GM23338 (cell line): ENCODE measurements at regions not wholly inside any gene's neighbourhood (a gene's known extent, or its start where the extent isn't known, plus 50 kb on each side); places are given as distances from the start of the nearest gene placed in this dataset.

Experiments used
- ATAC-seq: fragments of 200-7000 bp; cut with Tn5 transposase; 3 replicates; pipeline ENCODE4 v1.9.1; 2020
- DNase-seq: peaks from one replicate; pipeline ENCODE4 v3.0.0-alpha.2; 2015; ENCODE audit warnings: low spot score
- H2AFZ ChIP-seq: fragments of 200-600 bp; sonication (generic); 2 replicates; pipeline ENCODE4 v1.8.0; 2016; ENCODE audit warnings: antibody characterized with exemption, mild to moderate bottlenecking, moderate library complexity
- H3F3A ChIP-seq: fragments of 200-600 bp; sonication (generic); replicated peaks from 2 replicates; pipeline ENCODE4 v1.8.0; 2017; ENCODE audit warnings: antibody characterized with exemption, mixed run types, low read depth
- H3K27ac ChIP-seq: fragments of 200-600 bp; sonication (generic); 2 replicates; pipeline ENCODE4 v1.6.1; 2016; ENCODE audit warnings: low read depth
- H3K27me3 ChIP-seq: fragments of 200-600 bp; sonication (generic); 2 replicates; pipeline ENCODE4 v1.8.0; 2016; ENCODE audit warnings: mild to moderate bottlenecking, mixed run types, moderate library complexity; ENCODE audit not compliant: insufficient read depth
- H3K36me3 ChIP-seq: fragments of 200-600 bp; sonication (generic); 2 replicates; pipeline ENCODE4 v1.8.0; 2016; ENCODE audit warnings: mild to moderate bottlenecking; ENCODE audit not compliant: insufficient read depth
- H3K4me1 ChIP-seq: fragments of 200-600 bp; sonication (generic); 2 replicates; pipeline ENCODE4 v1.8.0; 2016; ENCODE audit warnings: mild to moderate bottlenecking, moderate library complexity; ENCODE audit not compliant: insufficient read depth
- H3K4me2 ChIP-seq: fragments of 200-600 bp; sonication (generic); 2 replicates; pipeline ENCODE4 v1.7.1; 2017; ENCODE audit warnings: mixed run types
- H3K4me3 ChIP-seq: fragments of 200-600 bp; sonication (generic); 2 replicates; pipeline ENCODE4 v1.6.1; 2016; ENCODE audit warnings: mixed run types
- H3K79me2 ChIP-seq: fragments of 200-600 bp; sonication (generic); replicated peaks from 2 replicates; pipeline ENCODE4 v1.8.0; 2017; ENCODE audit warnings: mild to moderate bottlenecking; ENCODE audit not compliant: insufficient read depth
- H3K9me2 ChIP-seq: fragments of 200-600 bp; sonication (generic); 2 replicates; pipeline ENCODE4 v1.8.0; 2017; ENCODE audit not compliant: insufficient read depth
- H4K20me1 ChIP-seq: fragments of 200-600 bp; sonication (generic); replicated peaks from 2 replicates; pipeline ENCODE4 v1.8.0; 2017; ENCODE audit warnings: mild to moderate bottlenecking; ENCODE audit not compliant: insufficient read depth
- H3K27ac Mint-ChIP-seq: 2 replicates; pipeline ENCODE4 v1.8.0; 2020; ENCODE audit warnings: inconsistent platforms, mild to moderate bottlenecking, moderate library complexity, mixed read lengths
- H3K27me3 Mint-ChIP-seq: 3 replicates; pipeline ENCODE4 v1.8.0; 2022; ENCODE audit warnings: low read depth, mild to moderate bottlenecking, moderate library complexity, mixed read lengths, inconsistent platforms; ENCODE audit not compliant: insufficient read depth, poor library complexity
- H3K36me3 Mint-ChIP-seq: 3 replicates; pipeline ENCODE4 v1.8.0; 2021; ENCODE audit warnings: low read depth, mild to moderate bottlenecking, inconsistent platforms, moderate library complexity, mixed read lengths
- H3K4me1 Mint-ChIP-seq: 3 replicates; pipeline ENCODE4 v1.8.0; 2020; ENCODE audit warnings: mild to moderate bottlenecking, inconsistent platforms, mixed read lengths
- H3K4me3 Mint-ChIP-seq: 3 replicates; pipeline ENCODE4 v1.8.0; 2021; ENCODE audit warnings: moderate library complexity, mild to moderate bottlenecking, inconsistent platforms, mixed read lengths
- H3K9me3 Mint-ChIP-seq: 3 replicates; pipeline ENCODE4 v1.8.0; 2020; ENCODE audit warnings: moderate library complexity, mild to moderate bottlenecking, inconsistent platforms, mixed read lengths
- ETS1 ChIP-seq: IDR thresholded peaks from 2 replicates; pipeline ENCODE4 v1.6.1; 2016; ENCODE audit warnings: antibody characterized with exemption
- JUNB ChIP-seq: IDR thresholded peaks from one replicate; pipeline ENCODE4 v1.6.1; 2016; ENCODE audit warnings: antibody characterized with exemption; ENCODE audit not compliant: unreplicated experiment
- POLR2AphosphoS5 ChIP-seq: IDR thresholded peaks from 2 replicates; pipeline ENCODE4 v1.6.1; 2016; ENCODE audit warnings: antibody characterized with exemption, low read depth
- REST ChIP-seq: IDR thresholded peaks from one replicate; pipeline ENCODE4 v1.6.1; 2018; ENCODE audit warnings: antibody characterized with exemption; ENCODE audit not compliant: unreplicated experiment
- ZNF462 ChIP-seq: fragments of 250-450 bp; sonication (Bioruptor Pico); IDR thresholded peaks from 2 replicates; pipeline ENCODE4 v1.5.0; 2020; ENCODE audit warnings: mild to moderate bottlenecking, moderate library complexity
- TF ChIP-seq, protein P1 (sequence below), 2 experiments: fragments of 200-600 bp in 1 of 2; sonication (generic) in 1 of 2; conservative IDR thresholded peaks; 2 replicates each; pipeline versions ENCODE4 v1.5.1 to v1.6.1; 2016 to 2017; ENCODE audit warnings: antibody characterized with exemption in 2 of 2, low read depth in 2 of 2, mild to moderate bottlenecking in 2 of 2, moderate library complexity in 1 of 2

DNA sequence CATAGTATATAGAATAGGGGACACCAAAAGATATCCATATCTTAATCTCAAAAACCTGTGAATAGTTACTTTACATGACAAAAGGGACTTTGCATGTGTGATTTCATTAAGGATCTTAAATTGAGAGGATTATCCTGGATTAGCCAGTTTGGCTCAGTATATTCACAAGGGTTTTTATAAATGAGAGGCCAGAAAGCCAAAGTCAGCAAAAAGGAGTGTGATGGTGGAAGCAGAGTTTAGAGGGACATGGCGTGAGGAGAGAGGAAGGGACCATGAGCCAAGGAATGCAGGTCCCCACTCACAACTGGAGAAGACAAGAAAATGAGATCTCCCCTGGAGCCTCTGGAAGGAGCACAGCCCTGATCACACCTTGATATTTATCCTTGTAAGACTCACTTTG is 648.5 kb upstream of the LCORL start:
- Histone ChIP-seq H2AFZ (no peak overlapping the region), H4K20me1 (no peaks in the 10 kb centered on the region), H3K4me1 (no peaks in the 10 kb centered on the region), H3K27me3 (no peaks in the 10 kb centered on the region), H3K4me2 (no peak overlapping the region), H3K36me3 (no peaks in the 10 kb centered on the region), H3K9me2 (peaks cover 16% of the 10 kb centered on the region; the same call in 1 of the 2 replicates), H3K79me2 (no peaks in the 10 kb centered on the region), H3F3A (no peaks in the 10 kb centered on the region), H3K27ac (no peak overlapping the region), H3K4me3 (no peak overlapping the region)
- Mint-ChIP-seq H3K36me3 (no peaks in the 10 kb centered on the region), H3K4me3 (no peak overlapping the region), H3K27me3 (peaks cover 4% of the 10 kb centered on the region), H3K4me1 (no peaks in the 10 kb centered on the region), H3K9me3 (peaks cover 3% of the 10 kb centered on the region), H3K27ac (no peak overlapping the region)
- TF ChIP-seq POLR2AphosphoS5 (no peak), JUNB (no peak), ZNF462 (no peak), ETS1 (no peak), REST (no peak)
- TF ChIP-seq, protein P1, sequence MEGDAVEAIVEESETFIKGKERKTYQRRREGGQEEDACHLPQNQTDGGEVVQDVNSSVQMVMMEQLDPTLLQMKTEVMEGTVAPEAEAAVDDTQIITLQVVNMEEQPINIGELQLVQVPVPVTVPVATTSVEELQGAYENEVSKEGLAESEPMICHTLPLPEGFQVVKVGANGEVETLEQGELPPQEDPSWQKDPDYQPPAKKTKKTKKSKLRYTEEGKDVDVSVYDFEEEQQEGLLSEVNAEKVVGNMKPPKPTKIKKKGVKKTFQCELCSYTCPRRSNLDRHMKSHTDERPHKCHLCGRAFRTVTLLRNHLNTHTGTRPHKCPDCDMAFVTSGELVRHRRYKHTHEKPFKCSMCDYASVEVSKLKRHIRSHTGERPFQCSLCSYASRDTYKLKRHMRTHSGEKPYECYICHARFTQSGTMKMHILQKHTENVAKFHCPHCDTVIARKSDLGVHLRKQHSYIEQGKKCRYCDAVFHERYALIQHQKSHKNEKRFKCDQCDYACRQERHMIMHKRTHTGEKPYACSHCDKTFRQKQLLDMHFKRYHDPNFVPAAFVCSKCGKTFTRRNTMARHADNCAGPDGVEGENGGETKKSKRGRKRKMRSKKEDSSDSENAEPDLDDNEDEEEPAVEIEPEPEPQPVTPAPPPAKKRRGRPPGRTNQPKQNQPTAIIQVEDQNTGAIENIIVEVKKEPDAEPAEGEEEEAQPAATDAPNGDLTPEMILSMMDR (conservative IDR thresholded peaks at IDR 0.05; ENCODE audit: low read depth in 2 of 2), result no peak
- no peak for DNase-seq
- no peak for ATAC-seq
